HG03280 (cell line): ENCODE measurements at regions not wholly inside any gene's neighbourhood (a gene's known extent, or its start where the extent isn't known, plus 50 kb on each side); places are given as distances from the start of the nearest gene placed in this dataset.
A peak's percentile ranks its signal among the peaks of the same experiment; 100 is the strongest.
"Not testable (repeated sequence)": the region's sequence is repeated elsewhere in the genome, so short reads cannot be mapped to it uniquely, and the experiment has no call there.

ENCODE experiments used
- ATAC-seq: cut with Tn5 transposase; IDR thresholded peaks from one replicate; pipeline ENCODE4 v1.9.1; 2021; ENCODE audit warnings: mild to moderate bottlenecking, moderate library complexity; ENCODE audit not compliant: unreplicated experiment

GRCh38 chr7:13115157-13115772, 427.8 kb downstream of the ARL4A start:
- no peak for ATAC-seq

- ATAC-seq = no peak
Measured at GRCh38 chr7:13115855-13116254, 428.4 kb downstream of the ARL4A start.

GRCh38 chr7:13117103-13117502, 429.7 kb downstream of the ARL4A start:
- ATAC-seq = no peak

GRCh38 chr7:13117592-13117991, 430.2 kb downstream of the ARL4A start:
- ATAC-seq = no peak

GRCh38 chr7:13124629-13125028, 437.2 kb downstream of the ARL4A start:
- ATAC-seq = not testable (repeated sequence)

GRCh38 chr7:13126347-13126746, 438.9 kb downstream of the ARL4A start:
- no peak for ATAC-seq

GRCh38 chr7:13130321-13130720, 442.9 kb downstream of the ARL4A start:
- no peak for ATAC-seq

- not testable (repeated sequence) for ATAC-seq
Measured at GRCh38 chr7:13130906-13131305, 443.5 kb downstream of the ARL4A start.

- ATAC-seq = no peak
Measured at GRCh38 chr7:13132314-13132713, 444.9 kb downstream of the ARL4A start.

- ATAC-seq = not testable (repeated sequence)
Measured at GRCh38 chr7:13136345-13136744, 448.9 kb downstream of the ARL4A start.

- no peak for ATAC-seq
Measured at GRCh38 chr7:13139436-13139835, 452.0 kb downstream of the ARL4A start.

GRCh38 chr7:13144673-13145072, 457.2 kb downstream of the ARL4A start:
- ATAC-seq = no peak

GRCh38 chr7:13148548-13148947, 461.1 kb downstream of the ARL4A start:
- no peak for ATAC-seq

GRCh38 chr7:13151978-13152377, 464.5 kb downstream of the ARL4A start:
- no peak for ATAC-seq

GRCh38 chr7:13152755-13153154, 465.3 kb downstream of the ARL4A start:
- no peak for ATAC-seq

GRCh38 chr7:13153266-13153665, 465.8 kb downstream of the ARL4A start:
- no peak for ATAC-seq

- no peak for ATAC-seq
Measured at GRCh38 chr7:13153742-13154141, 466.3 kb downstream of the ARL4A start.

- no peak for ATAC-seq
Measured at GRCh38 chr7:13155188-13155587, 467.8 kb downstream of the ARL4A start.

GRCh38 chr7:13159003-13159402, 471.6 kb downstream of the ARL4A start:
- no peak for ATAC-seq

- peak; percentile 68 for ATAC-seq
Measured at GRCh38 chr7:13159467-13160184, 472.2 kb downstream of the ARL4A start.

- ATAC-seq = no peak
Measured at GRCh38 chr7:13161125-13161524, 473.7 kb downstream of the ARL4A start.

GRCh38 chr7:13165854-13166253, 478.4 kb downstream of the ARL4A start:
- ATAC-seq = no peak

GRCh38 chr7:13166801-13167200, 479.4 kb downstream of the ARL4A start:
- no peak for ATAC-seq
